H9 (cell line): ENCODE measurements at regions not wholly inside any gene's neighbourhood (a gene's known extent, or its start where the extent isn't known, plus 50 kb on each side); places are given as distances from the start of the nearest gene placed in this dataset.

Experiments used
- DNase-seq: peaks from one replicate; pipeline ENCODE4 v3.0.0-alpha.2; 2017
- H2AFZ ChIP-seq: one replicate; pipeline ENCODE4 v1.6.1; 2013; ENCODE audit warnings: mild to moderate bottlenecking, low read length, control low read depth, moderate library complexity
- H2AK5ac ChIP-seq: 2 replicates; pipeline ENCODE4 v1.6.1; 2013; ENCODE audit warnings: low read length, control low read depth, mixed read lengths; ENCODE audit not compliant: insufficient read length
- H2BK120ac ChIP-seq: one replicate; pipeline ENCODE4 v1.6.1; 2013; ENCODE audit warnings: low read depth, mild to moderate bottlenecking, low read length, control low read depth, inconsistent platforms; ENCODE audit not compliant: poor library complexity, severe bottlenecking
- H2BK12ac ChIP-seq: 2 replicates; pipeline ENCODE4 v1.6.1; 2013; ENCODE audit warnings: low read length, control low read depth, mixed read lengths, low read depth; ENCODE audit not compliant: insufficient read length
- H2BK15ac ChIP-seq: 2 replicates; pipeline ENCODE4 v1.6.1; 2013; ENCODE audit warnings: low read depth, low read length, control low read depth
- H2BK20ac ChIP-seq: one replicate; pipeline ENCODE4 v1.6.1; 2013; ENCODE audit warnings: low read depth, mild to moderate bottlenecking, low read length, control low read depth, inconsistent platforms; ENCODE audit not compliant: poor library complexity, severe bottlenecking
- H2BK5ac ChIP-seq: 2 replicates; pipeline ENCODE4 v1.6.1; 2013; ENCODE audit warnings: low read length, control low read depth, mixed read lengths; ENCODE audit not compliant: insufficient read length
- H3K14ac ChIP-seq: 2 replicates; pipeline ENCODE4 v1.6.1; 2013; ENCODE audit warnings: low read length, control low read depth; ENCODE audit not compliant: insufficient read depth
- H3K18ac ChIP-seq: 2 replicates; pipeline ENCODE4 v1.6.1; 2013; ENCODE audit warnings: low read depth, mild to moderate bottlenecking, mixed read lengths, low read length, control low read depth; ENCODE audit not compliant: insufficient read length
- H3K23ac ChIP-seq: 2 replicates; pipeline ENCODE4 v1.6.1; 2013; ENCODE audit warnings: low read length, control low read depth, mixed read lengths, low read depth; ENCODE audit not compliant: insufficient read length
- H3K23me2 ChIP-seq: 2 replicates; pipeline ENCODE4 v1.6.1; 2013; ENCODE audit warnings: low read depth, mild to moderate bottlenecking, mixed read lengths, low read length, control low read depth; ENCODE audit not compliant: insufficient read length, poor library complexity, severe bottlenecking
- H3K27ac ChIP-seq: 2 replicates; pipeline ENCODE4 v1.5.1; 2013; ENCODE audit warnings: low read length, control low read depth, mixed read lengths, low read depth; ENCODE audit not compliant: insufficient read length
- H3K27me3 ChIP-seq: 2 replicates; pipeline ENCODE4 v1.6.1; 2013; ENCODE audit warnings: low read length, control low read depth, inconsistent platforms; ENCODE audit not compliant: insufficient read depth
- H3K4ac ChIP-seq: 2 replicates; pipeline ENCODE4 v1.6.1; 2013; ENCODE audit warnings: low read depth, mild to moderate bottlenecking, control low read depth, inconsistent platforms, low read length, moderate library complexity
- H3K4me1 ChIP-seq: 2 replicates; pipeline ENCODE4 v1.6.1; 2013; ENCODE audit warnings: low read length, control low read depth, inconsistent platforms; ENCODE audit not compliant: insufficient read depth
- H3K4me2 ChIP-seq: 2 replicates; pipeline ENCODE4 v1.6.1; 2013; ENCODE audit warnings: low read length, control low read depth, mixed read lengths; ENCODE audit not compliant: insufficient read length, insufficient read depth
- H3K56ac ChIP-seq: 2 replicates; pipeline ENCODE4 v1.6.1; 2013; ENCODE audit warnings: low read depth, mild to moderate bottlenecking, mixed read lengths, low read length, control low read depth; ENCODE audit not compliant: insufficient read length
- H3K79me1 ChIP-seq: 2 replicates; pipeline ENCODE4 v1.6.1; 2013; ENCODE audit warnings: low read depth, mild to moderate bottlenecking, moderate library complexity, low read length, control low read depth, inconsistent platforms; ENCODE audit not compliant: insufficient read depth, poor library complexity, severe bottlenecking
- H3K79me2 ChIP-seq: 2 replicates; pipeline ENCODE4 v1.6.1; 2013; ENCODE audit warnings: low read length, control low read depth, inconsistent platforms; ENCODE audit not compliant: insufficient read depth
- H3K9ac ChIP-seq: 2 replicates; pipeline ENCODE4 v1.6.1; 2013; ENCODE audit warnings: low read length, control low read depth, mixed read lengths; ENCODE audit not compliant: insufficient read length; ENCODE audit errors: extremely low read depth
- H3K9me3 ChIP-seq: one replicate; pipeline ENCODE4 v1.6.1; 2013; ENCODE audit warnings: low read depth, low read length, inconsistent platforms; ENCODE audit not compliant: control insufficient read depth
- H3T11ph ChIP-seq: one replicate; pipeline ENCODE4 v1.6.1; 2013; ENCODE audit warnings: mild to moderate bottlenecking, low read length, control low read depth, inconsistent platforms
- H4K20me1 ChIP-seq: one replicate; pipeline ENCODE4 v1.6.1; 2013; ENCODE audit not compliant: control insufficient read depth, insufficient read length, insufficient read depth
- H4K5ac ChIP-seq: 2 replicates; pipeline ENCODE4 v1.6.1; 2013; ENCODE audit warnings: low read depth, mild to moderate bottlenecking, mixed read lengths, low read length, control low read depth; ENCODE audit not compliant: insufficient read length
- H4K8ac ChIP-seq: replicated peaks from 2 replicates; pipeline ENCODE4 v1.6.1; 2013; ENCODE audit warnings: low read length, control low read depth, mixed read lengths, low read depth; ENCODE audit not compliant: insufficient read length
- H4K91ac ChIP-seq: 2 replicates; pipeline ENCODE4 v1.6.1; 2013; ENCODE audit warnings: low read depth, mild to moderate bottlenecking, moderate library complexity, mixed read lengths, low read length, control low read depth; ENCODE audit not compliant: insufficient read length
- H3K27ac Mint-ChIP-seq, 3 experiments: 2 replicates in 2 of 3; 3 replicates in 1 of 3; pipeline ENCODE4 v1.8.0; 2020 to 2021; ENCODE audit warnings: mixed read lengths in 3 of 3, mild to moderate bottlenecking in 1 of 3, moderate library complexity in 1 of 3
- H3K27me3 Mint-ChIP-seq: 2 replicates; pipeline ENCODE4 v1.8.0; 2021; ENCODE audit warnings: low read depth, mild to moderate bottlenecking, moderate library complexity, mixed read lengths
- H3K36me3 Mint-ChIP-seq, 3 experiments: 2 replicates in 2 of 3; 3 replicates in 1 of 3; pipeline ENCODE4 v1.8.0; 2020 to 2021; ENCODE audit warnings: low read depth in 3 of 3, mixed read lengths in 3 of 3; ENCODE audit not compliant: insufficient read depth in 1 of 3
- H3K4me1 Mint-ChIP-seq, 2 experiments: 2 replicates each; pipeline ENCODE4 v1.8.0; 2020; ENCODE audit warnings: mixed read lengths in 2 of 2
- H3K4me3 Mint-ChIP-seq, 2 experiments: 2 replicates in 1 of 2; 3 replicates in 1 of 2; pipeline ENCODE4 v1.8.0; 2020 to 2021; ENCODE audit warnings: mild to moderate bottlenecking in 2 of 2, mixed read lengths in 2 of 2, moderate library complexity in 1 of 2
- H3K9me3 Mint-ChIP-seq, 2 experiments: 2 replicates in 1 of 2; 3 replicates in 1 of 2; pipeline ENCODE4 v1.8.0; 2020; ENCODE audit warnings: mild to moderate bottlenecking in 2 of 2, mixed read lengths in 2 of 2, moderate library complexity in 1 of 2
- WGBS: extraction: QIAGEN DNeasy Blood & Tissue Kit; methylation state at CpG from one replicate; pipeline ENCODE4 v1.1.7; 2013; ENCODE audit warnings: missing lambda C conversion rate, low lambda C conversion rate, mixed read lengths; ENCODE audit not compliant: insufficient read length; ENCODE audit errors: extremely low coverage; 5-methylcytosine and 5-hydroxymethylcytosine counted together
- TF ChIP-seq, protein P1 (sequence below): fragments of 200-600 bp; sonication (generic); conservative IDR thresholded peaks from 3 replicates; pipeline ENCODE4 v1.8.0; 2021; ENCODE audit warnings: antibody characterized with exemption, mild to moderate bottlenecking

- Histone ChIP-seq H4K91ac (no peak overlapping the region), H3K4ac (no peak overlapping the region), H3K18ac (no peak overlapping the region), H3K4me2 (no peak overlapping the region), H2BK120ac (no peak overlapping the region), H2BK15ac (no peak overlapping the region), H3K56ac (no peak overlapping the region), H2AFZ (no peak overlapping the region), H4K8ac (no peak overlapping the region), H3K27me3 (no peaks in the 10 kb centered on the region), H3K79me1 (no peaks in the 10 kb centered on the region), H3K4me1 (no peaks in the 10 kb centered on the region), H3K23me2 (no peaks in the 10 kb centered on the region), H4K20me1 (no peaks in the 10 kb centered on the region), H2BK20ac (no peak overlapping the region), H3K14ac (no peak overlapping the region), H2BK12ac (no peak overlapping the region), H2BK5ac (no peak overlapping the region), H3K23ac (no peak overlapping the region), H3K27ac (no peak overlapping the region), H3T11ph (no peak overlapping the region), H4K5ac (no peak overlapping the region), H3K9me3 (no peaks in the 10 kb centered on the region), H3K79me2 (no peaks in the 10 kb centered on the region), H3K9ac (no peak overlapping the region), H2AK5ac (no peak overlapping the region)
- no peaks in the 10 kb centered on the region; a peak in 1 of 7 replicates for H3K36me3 Mint-ChIP-seq
- H3K4me1 Mint-ChIP-seq, result peaks cover 6 to 7% of the 10 kb centered on the region in 2 experiments
- H3K4me3 Mint-ChIP-seq, result no peak overlapping the region
- no peaks in the 10 kb centered on the region; the same call in 1 of the 2 replicates for H3K27me3 Mint-ChIP-seq
- peaks cover 2 to 7% of the 10 kb centered on the region in 2 experiments; a peak in 2 of 5 replicates for H3K9me3 Mint-ChIP-seq
- TF ChIP-seq, protein P1, sequence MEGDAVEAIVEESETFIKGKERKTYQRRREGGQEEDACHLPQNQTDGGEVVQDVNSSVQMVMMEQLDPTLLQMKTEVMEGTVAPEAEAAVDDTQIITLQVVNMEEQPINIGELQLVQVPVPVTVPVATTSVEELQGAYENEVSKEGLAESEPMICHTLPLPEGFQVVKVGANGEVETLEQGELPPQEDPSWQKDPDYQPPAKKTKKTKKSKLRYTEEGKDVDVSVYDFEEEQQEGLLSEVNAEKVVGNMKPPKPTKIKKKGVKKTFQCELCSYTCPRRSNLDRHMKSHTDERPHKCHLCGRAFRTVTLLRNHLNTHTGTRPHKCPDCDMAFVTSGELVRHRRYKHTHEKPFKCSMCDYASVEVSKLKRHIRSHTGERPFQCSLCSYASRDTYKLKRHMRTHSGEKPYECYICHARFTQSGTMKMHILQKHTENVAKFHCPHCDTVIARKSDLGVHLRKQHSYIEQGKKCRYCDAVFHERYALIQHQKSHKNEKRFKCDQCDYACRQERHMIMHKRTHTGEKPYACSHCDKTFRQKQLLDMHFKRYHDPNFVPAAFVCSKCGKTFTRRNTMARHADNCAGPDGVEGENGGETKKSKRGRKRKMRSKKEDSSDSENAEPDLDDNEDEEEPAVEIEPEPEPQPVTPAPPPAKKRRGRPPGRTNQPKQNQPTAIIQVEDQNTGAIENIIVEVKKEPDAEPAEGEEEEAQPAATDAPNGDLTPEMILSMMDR, result no peak
- H3K27ac Mint-ChIP-seq, result no peak overlapping the region
- no peak for DNase-seq
- WGBS, result no CpG with 5 or more reads among the region's 1 CpG
Measured at GRCh38 chr14:98695809-98696208, 576.2 kb downstream of the BCL11B start.
